ENCODE measurements at regions not wholly inside any gene's neighbourhood (a gene's known extent, or its start where the extent isn't known, plus 50 kb on each side); places are given as distances from the start of the nearest gene placed in this dataset.
A peak's percentile ranks its signal among the peaks of the same experiment; 100 is the strongest.

GRCh38 chr9:95574176-95574575, 57.4 kb upstream of the PTCH1 start:
- Histone ChIP-seq H2AFZ (ENCODE audit: control insufficient read depth, low read depth, low read length) (no peak overlapping the region), H3K4me3 (no peak overlapping the region), H3K79me2 (ENCODE audit: control insufficient read depth, insufficient read depth, low read length) (no peaks in the 10 kb centered on the region), H3K27ac (ENCODE audit: control insufficient read depth, insufficient read depth) (no peak overlapping the region), H3K36me3 (ENCODE audit: control insufficient read depth in 2 of 2, insufficient read depth in 2 of 2, low read length in 1 of 2) (no peaks in the 10 kb centered on the region), H3K9ac (ENCODE audit: control insufficient read depth, insufficient read depth, low read length) (no peak overlapping the region), H3K4me2 (ENCODE audit: control insufficient read depth, insufficient read depth) (no peak overlapping the region), H3K9me3 (replicated peaks; ENCODE audit: control insufficient read depth, insufficient read depth, low read length) (no peaks in the 10 kb centered on the region), H3K4me1 (ENCODE audit: control insufficient read depth, insufficient read depth, low read length) (no peaks in the 10 kb centered on the region), H3K27me3 (replicated peaks in 1 of 2; ENCODE audit: control insufficient read depth in 2 of 2, insufficient read depth in 2 of 2, low read length in 1 of 2) (no peaks in the 10 kb centered on the region; a peak in 1 of 4 replicates), H4K20me1 (ENCODE audit: control insufficient read depth, insufficient read depth) (no peaks in the 10 kb centered on the region)
- in situ Hi-C loops (cut with MboI) (no loop called here), intact Hi-C loops (cut with micrococcal nuclease; ENCODE audit: unreplicated experiment) (no loop called here)
- 9% methylated on average over 16 of the region's 16 CpGs for WGBS (ENCODE audit: insufficient coverage, insufficient replicate concordance, low lambda C conversion rate, missing lambda C conversion rate)
- TF ChIP-seq SMC3 (IDR thresholded peaks at IDR 0.05; ENCODE audit: borderline replicate concordance, low read length) (peak; percentile 18; the same call in 1 of the 2 replicates), RAD21 (IDR thresholded peaks at IDR 0.05; ENCODE audit: insufficient read depth, low read depth, low read length) (peak; percentile 26; the same call in 1 of the 2 replicates)
- TF ChIP-seq, protein P1, sequence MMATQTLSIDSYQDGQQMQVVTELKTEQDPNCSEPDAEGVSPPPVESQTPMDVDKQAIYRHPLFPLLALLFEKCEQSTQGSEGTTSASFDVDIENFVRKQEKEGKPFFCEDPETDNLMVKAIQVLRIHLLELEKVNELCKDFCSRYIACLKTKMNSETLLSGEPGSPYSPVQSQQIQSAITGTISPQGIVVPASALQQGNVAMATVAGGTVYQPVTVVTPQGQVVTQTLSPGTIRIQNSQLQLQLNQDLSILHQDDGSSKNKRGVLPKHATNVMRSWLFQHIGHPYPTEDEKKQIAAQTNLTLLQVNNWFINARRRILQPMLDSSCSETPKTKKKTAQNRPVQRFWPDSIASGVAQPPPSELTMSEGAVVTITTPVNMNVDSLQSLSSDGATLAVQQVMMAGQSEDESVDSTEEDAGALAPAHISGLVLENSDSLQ (IDR thresholded peaks at IDR 0.05), result no peak
- TF ChIP-seq, protein P2, sequence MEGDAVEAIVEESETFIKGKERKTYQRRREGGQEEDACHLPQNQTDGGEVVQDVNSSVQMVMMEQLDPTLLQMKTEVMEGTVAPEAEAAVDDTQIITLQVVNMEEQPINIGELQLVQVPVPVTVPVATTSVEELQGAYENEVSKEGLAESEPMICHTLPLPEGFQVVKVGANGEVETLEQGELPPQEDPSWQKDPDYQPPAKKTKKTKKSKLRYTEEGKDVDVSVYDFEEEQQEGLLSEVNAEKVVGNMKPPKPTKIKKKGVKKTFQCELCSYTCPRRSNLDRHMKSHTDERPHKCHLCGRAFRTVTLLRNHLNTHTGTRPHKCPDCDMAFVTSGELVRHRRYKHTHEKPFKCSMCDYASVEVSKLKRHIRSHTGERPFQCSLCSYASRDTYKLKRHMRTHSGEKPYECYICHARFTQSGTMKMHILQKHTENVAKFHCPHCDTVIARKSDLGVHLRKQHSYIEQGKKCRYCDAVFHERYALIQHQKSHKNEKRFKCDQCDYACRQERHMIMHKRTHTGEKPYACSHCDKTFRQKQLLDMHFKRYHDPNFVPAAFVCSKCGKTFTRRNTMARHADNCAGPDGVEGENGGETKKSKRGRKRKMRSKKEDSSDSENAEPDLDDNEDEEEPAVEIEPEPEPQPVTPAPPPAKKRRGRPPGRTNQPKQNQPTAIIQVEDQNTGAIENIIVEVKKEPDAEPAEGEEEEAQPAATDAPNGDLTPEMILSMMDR (IDR thresholded peaks at IDR 0.05 in 2 of 3, conservative IDR thresholded peaks at IDR 0.05 in 1 of 3; ENCODE audit: control insufficient read depth in 2 of 3, extremely low read depth in 1 of 3, insufficient read depth in 1 of 3, low read depth in 3 of 3, low read length in 3 of 3), result peak; percentile 16 to 36 (median 18); a peak in 3 of 6 replicates
- ChIA-PET RAD21 (ENCODE audit: unreplicated experiment) (interaction anchor here (1.7 kb wide), 1 partner anchor 218 kb away, joined by 4 read pairs; no protein-coding TSS in a partner anchor), SMC1A (ENCODE audit: uncharacterized antibody, unreplicated experiment) (no interaction called here), POLR2A (no interaction called here), CTCF (interaction anchor here (1.0 kb wide), 1 partner anchor 257 kb away, joined by 4 read pairs; no protein-coding TSS in a partner anchor)
- ATAC-seq (peak; percentile 44; the same call in 2 of the 3 replicates), DNase-seq (ENCODE audit: low read depth, low spot score) (no peak), FAIRE-seq (no peak)
- BruUV-seq (replicated peaks), result no TSS peak
